K562 (cell line): ENCODE measurements at regions not wholly inside any gene's neighbourhood (a gene's known extent, or its start where the extent isn't known, plus 50 kb on each side); places are given as distances from the start of the nearest gene placed in this dataset.
"Not testable (repeated sequence)": the region's sequence is repeated elsewhere in the genome, so short reads cannot be mapped to it uniquely, and the experiment has no call there.

Source experiments
- JUND ChIP-seq, 2 experiments: IDR thresholded peaks; 2 replicates in 1 of 2; 3 replicates in 1 of 2; pipeline ENCODE4 v1.6.1; 2011; ENCODE audit warnings: borderline replicate concordance in 2 of 2, low read depth in 2 of 2, low read length in 2 of 2, improper control_type of control experiment in 1 of 2, missing biosample characterization in 1 of 2, missing genetic modification characterization in 1 of 2, missing genetic modification reagents in 1 of 2
- POLR2A ChIP-seq: fragments of 450-650 bp; conservative IDR thresholded peaks from 2 replicates; pipeline ENCODE4 v1.6.1; 2016
- TF ChIP-seq, protein P1 (sequence below), 3 experiments: IDR thresholded peaks in 2 of 3; conservative IDR thresholded peaks in 1 of 3; 2 replicates each; pipeline ENCODE4 v1.5.1; 2011 to 2012; ENCODE audit warnings: low read length in 3 of 3, mild to moderate bottlenecking in 3 of 3, control low read depth in 2 of 3, improper control_type of control experiment in 1 of 3, inconsistent platforms in 1 of 3, low read depth in 1 of 3, mixed read lengths in 1 of 3, moderate library complexity in 1 of 3; ENCODE audit not compliant: insufficient read depth in 2 of 3

DNA sequence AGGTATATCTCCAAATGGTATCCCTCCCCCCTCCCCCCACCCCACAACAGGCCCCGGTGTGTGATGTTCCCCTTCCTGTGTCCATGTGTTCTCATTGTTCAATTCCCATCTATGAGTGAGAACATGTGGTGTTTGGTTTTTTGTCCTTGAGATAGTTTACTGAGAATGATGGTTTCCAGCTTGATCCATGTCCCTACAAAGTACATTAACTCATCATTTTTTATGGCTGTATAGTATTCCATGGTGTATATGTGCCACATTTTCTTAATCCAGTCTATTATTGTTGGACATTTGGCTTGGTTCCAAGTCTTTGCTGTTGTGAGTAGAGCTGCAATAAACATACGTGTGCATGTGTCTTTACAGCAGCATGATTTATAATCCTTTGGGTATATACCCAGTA is 135.8 kb upstream of the DST start:
- TF ChIP-seq POLR2A; JUND (IDR thresholded peaks at IDR 0.05; ENCODE audit: borderline replicate concordance, low read depth, low read length); JUND (tag; IDR thresholded peaks at IDR 0.05; ENCODE audit: borderline replicate concordance, low read depth, low read length): not testable (repeated sequence)
- TF ChIP-seq, protein P1, sequence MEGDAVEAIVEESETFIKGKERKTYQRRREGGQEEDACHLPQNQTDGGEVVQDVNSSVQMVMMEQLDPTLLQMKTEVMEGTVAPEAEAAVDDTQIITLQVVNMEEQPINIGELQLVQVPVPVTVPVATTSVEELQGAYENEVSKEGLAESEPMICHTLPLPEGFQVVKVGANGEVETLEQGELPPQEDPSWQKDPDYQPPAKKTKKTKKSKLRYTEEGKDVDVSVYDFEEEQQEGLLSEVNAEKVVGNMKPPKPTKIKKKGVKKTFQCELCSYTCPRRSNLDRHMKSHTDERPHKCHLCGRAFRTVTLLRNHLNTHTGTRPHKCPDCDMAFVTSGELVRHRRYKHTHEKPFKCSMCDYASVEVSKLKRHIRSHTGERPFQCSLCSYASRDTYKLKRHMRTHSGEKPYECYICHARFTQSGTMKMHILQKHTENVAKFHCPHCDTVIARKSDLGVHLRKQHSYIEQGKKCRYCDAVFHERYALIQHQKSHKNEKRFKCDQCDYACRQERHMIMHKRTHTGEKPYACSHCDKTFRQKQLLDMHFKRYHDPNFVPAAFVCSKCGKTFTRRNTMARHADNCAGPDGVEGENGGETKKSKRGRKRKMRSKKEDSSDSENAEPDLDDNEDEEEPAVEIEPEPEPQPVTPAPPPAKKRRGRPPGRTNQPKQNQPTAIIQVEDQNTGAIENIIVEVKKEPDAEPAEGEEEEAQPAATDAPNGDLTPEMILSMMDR (IDR thresholded peaks at IDR 0.05 in 2 of 3, conservative IDR thresholded peaks at IDR 0.05 in 1 of 3; ENCODE audit: insufficient read depth in 2 of 3, low read depth in 1 of 3, low read length in 3 of 3) = not testable (repeated sequence)
